HFFc6 (cell line): ENCODE measurements at regions not wholly inside any gene's neighbourhood (a gene's known extent, or its start where the extent isn't known, plus 50 kb on each side); places are given as distances from the start of the nearest gene placed in this dataset.

Experiments
- DNase-seq: peaks from one replicate; pipeline ENCODE4 v3.0.0-alpha.2; 2018
- H3K27ac Mint-ChIP-seq: 2 replicates; pipeline ENCODE4 v1.8.0; 2020; ENCODE audit warnings: mild to moderate bottlenecking, mixed read lengths
- H3K27me3 Mint-ChIP-seq: 2 replicates; pipeline ENCODE4 v1.8.0; 2021; ENCODE audit warnings: mild to moderate bottlenecking, moderate library complexity, mixed read lengths; ENCODE audit not compliant: insufficient read depth
- H3K36me3 Mint-ChIP-seq: 2 replicates; pipeline ENCODE4 v1.8.0; 2021; ENCODE audit warnings: low read depth, mixed read lengths
- H3K4me1 Mint-ChIP-seq: 2 replicates; pipeline ENCODE4 v1.8.0; 2020; ENCODE audit warnings: low read depth, mixed read lengths
- H3K4me3 Mint-ChIP-seq: 2 replicates; pipeline ENCODE4 v1.8.0; 2020; ENCODE audit warnings: mild to moderate bottlenecking, moderate library complexity, mixed read lengths
- H3K9me3 Mint-ChIP-seq: 2 replicates; pipeline ENCODE4 v1.8.0; 2020; ENCODE audit warnings: mild to moderate bottlenecking, mixed read lengths
- CTCF ChIP-seq: fragments of 200-600 bp; sonication (generic); IDR thresholded peaks from 2 replicates; pipeline ENCODE4 v1.5.0; 2021; ENCODE audit warnings: antibody characterized with exemption, mild to moderate bottlenecking

DNA sequence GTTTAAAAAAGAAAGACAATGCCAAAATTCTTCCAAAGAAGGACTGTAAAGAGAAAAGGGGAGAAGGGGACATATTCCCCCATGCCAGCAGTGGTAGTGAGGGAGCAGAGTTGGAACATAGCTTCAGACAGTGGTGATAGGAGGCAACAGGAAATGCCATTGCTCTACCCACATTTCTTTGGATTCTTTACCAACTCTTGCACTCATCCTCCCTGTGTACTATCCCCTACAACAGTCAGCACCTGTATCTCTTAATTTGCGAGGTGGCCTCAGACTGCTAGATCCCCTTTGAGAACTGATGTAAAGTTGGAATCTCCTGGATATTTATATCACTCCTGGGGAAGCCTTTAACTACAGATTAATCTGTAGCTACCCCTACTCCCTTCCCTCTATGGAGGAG is 320.6 kb upstream of the PTGER4 start:
- Mint-ChIP-seq H3K4me3 (no peak overlapping the region), H3K27me3 (peaks cover 3% of the 10 kb centered on the region), H3K4me1 (peaks cover 44% of the 10 kb centered on the region), H3K36me3 (no peaks in the 10 kb centered on the region), H3K27ac (no peak overlapping the region), H3K9me3 (peaks cover 8% of the 10 kb centered on the region; the same call in 1 of the 2 replicates)
- DNase-seq: no peak
- no peak for TF ChIP-seq CTCF

GRCh38 chr5:40356248-40356647 is 323.5 kb upstream of the PTGER4 start:
- no peak overlapping the region for H3K27ac Mint-ChIP-seq
- no peaks in the 10 kb centered on the region; the same call in 1 of the 2 replicates for H3K36me3 Mint-ChIP-seq
- H3K4me3 Mint-ChIP-seq: no peak overlapping the region
- no peaks in the 10 kb centered on the region for H3K9me3 Mint-ChIP-seq
- peaks cover 44% of the 10 kb centered on the region for H3K4me1 Mint-ChIP-seq
- H3K27me3 Mint-ChIP-seq: peaks cover 3% of the 10 kb centered on the region
- DNase-seq: no peak
- no peak for TF ChIP-seq CTCF

DNA sequence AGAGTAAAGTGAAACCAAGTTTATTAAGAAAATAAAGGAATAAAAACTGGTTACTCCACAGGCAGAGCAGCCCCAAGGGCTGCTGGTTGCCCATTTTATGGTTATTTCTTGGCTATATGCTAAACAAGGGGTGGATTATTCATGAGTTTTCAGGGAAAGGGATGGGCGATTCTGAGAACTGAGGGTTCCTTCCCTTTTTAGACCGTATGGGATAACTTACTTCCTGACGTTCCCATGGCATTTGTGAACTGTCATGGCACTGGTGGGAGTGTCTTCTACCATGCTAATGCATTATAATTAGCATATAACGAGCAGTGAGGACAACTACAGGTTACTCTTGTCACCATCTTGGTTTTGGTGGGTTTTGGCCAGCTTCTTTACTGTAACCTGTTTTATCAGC is 323.9 kb upstream of the PTGER4 start:
- Mint-ChIP-seq H3K4me1 (peaks cover 43% of the 10 kb centered on the region), H3K27me3 (peaks cover 3% of the 10 kb centered on the region), H3K9me3 (no peaks in the 10 kb centered on the region), H3K4me3 (peak overlapping the region; percentile 19; the same call in 1 of the 2 replicates), H3K27ac (no peak overlapping the region; the same call in 1 of the 2 replicates), H3K36me3 (no peaks in the 10 kb centered on the region; the same call in 1 of the 2 replicates)
- DNase-seq: no peak
- TF ChIP-seq CTCF: no peak

- Mint-ChIP-seq H3K36me3 (peaks cover 5% of the 10 kb centered on the region), H3K4me1 (peaks cover 38% of the 10 kb centered on the region), H3K27me3 (peaks cover 3% of the 10 kb centered on the region), H3K27ac (no peak overlapping the region), H3K9me3 (peaks cover 4% of the 10 kb centered on the region), H3K4me3 (no peak overlapping the region)
- no peak for DNase-seq
- TF ChIP-seq CTCF: no peak
Observed at GRCh38 chr5:40355181-40355580, 324.5 kb upstream of the PTGER4 start.

DNA sequence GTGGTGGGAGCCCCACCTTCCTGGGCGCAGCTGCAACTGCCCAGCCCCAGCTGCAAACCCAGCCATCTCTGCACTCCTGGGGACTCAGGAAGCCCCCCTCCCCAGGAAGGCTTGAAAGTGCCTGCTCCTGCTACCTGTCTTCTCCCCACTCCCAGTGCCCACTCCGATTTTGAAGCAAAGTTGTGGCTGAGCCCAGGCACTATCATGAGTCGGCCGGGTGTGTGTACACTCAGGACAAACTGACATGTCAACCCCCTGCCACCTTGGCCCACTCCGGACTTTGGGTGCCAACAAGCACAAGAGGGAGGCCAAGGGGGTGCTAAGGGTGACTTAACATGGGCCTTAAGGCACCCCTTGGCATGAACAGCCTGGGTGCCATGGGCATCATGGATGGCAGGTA is 325.5 kb upstream of the PTGER4 start:
- Mint-ChIP-seq H3K4me3 (no peak overlapping the region), H3K27me3 (peaks cover 3% of the 10 kb centered on the region), H3K4me1 (peaks cover 33% of the 10 kb centered on the region), H3K9me3 (peaks cover 14% of the 10 kb centered on the region), H3K36me3 (peaks cover 15% of the 10 kb centered on the region), H3K27ac (no peak overlapping the region)
- DNase-seq: no peak
- no peak for TF ChIP-seq CTCF

DNA sequence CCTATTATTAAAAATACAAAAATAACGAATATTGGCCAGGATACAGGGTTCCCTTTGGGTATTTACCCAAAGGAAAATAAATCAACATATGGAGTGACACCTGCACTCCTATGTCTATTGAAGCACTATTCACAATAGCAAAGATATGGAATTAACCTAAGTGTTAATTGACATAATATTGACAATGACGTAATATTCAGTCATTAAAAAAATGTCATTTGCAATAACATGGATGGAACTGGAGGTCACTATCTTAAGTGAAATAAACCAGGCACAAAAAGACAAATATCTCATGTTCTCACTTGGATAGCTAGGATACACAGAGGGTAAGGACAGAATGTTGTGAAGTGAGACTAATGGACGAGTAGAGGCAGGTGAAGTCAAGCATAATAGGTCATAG is 326.3 kb upstream of the PTGER4 start:
- TF ChIP-seq CTCF: no peak
- peaks cover 18% of the 10 kb centered on the region for H3K9me3 Mint-ChIP-seq
- H3K36me3 Mint-ChIP-seq: peaks cover 16% of the 10 kb centered on the region
- peaks cover 26% of the 10 kb centered on the region; the same call in 1 of the 2 replicates for H3K4me1 Mint-ChIP-seq
- H3K27ac Mint-ChIP-seq: no peak overlapping the region
- DNase-seq: no peak
- H3K4me3 Mint-ChIP-seq: no peak overlapping the region
- H3K27me3 Mint-ChIP-seq: peaks cover 3% of the 10 kb centered on the region
